ENCODE measurements at regions not wholly inside any gene's neighbourhood (a gene's known extent, or its start where the extent isn't known, plus 50 kb on each side); places are given as distances from the start of the nearest gene placed in this dataset.
"Not testable (repeated sequence)": the region's sequence is repeated elsewhere in the genome, so short reads cannot be mapped to it uniquely, and the experiment has no call there.

GRCh38 chr5:82583331-82583730 lies 305.2 kb upstream of the RPS23 start:
- POLR2A ChIA-PET; H3K27ac ChIP-seq (ENCODE audit: extremely low read depth, low read depth, low read length); CTCF ChIA-PET (ENCODE audit: low intra/inter-chr PET ratio); H3K9me1 ChIP-seq (ENCODE audit: control insufficient read depth, insufficient read depth, low read length); H3K79me2 ChIP-seq (ENCODE audit: control insufficient read depth, insufficient read depth, low read length); H4K20me1 ChIP-seq (replicated peaks; ENCODE audit: control insufficient read depth, insufficient read depth, low read length); H3K27me3 ChIP-seq (ENCODE audit: control insufficient read depth in 2 of 2, insufficient read depth in 2 of 2, low read length in 2 of 2); H3K9me3 ChIP-seq (replicated peaks; ENCODE audit: control insufficient read depth, insufficient read depth, low read depth, low read length); FAIRE-seq; H3K4me3 ChIP-seq; BruUV-seq (replicated peaks); DNase-seq (ENCODE audit: extremely low read depth in 1 of 4, low spot score in 3 of 4); H3K4me1 ChIP-seq (replicated peaks in 1 of 2; ENCODE audit: control insufficient read depth in 2 of 2, insufficient read depth in 2 of 2, low read length in 2 of 2); ATAC-seq; in situ Hi-C loops (cut with MboI); intact Hi-C loops (cut with micrococcal nuclease); H3K36me3 ChIP-seq (ENCODE audit: control insufficient read depth, insufficient read depth, low read length); H2AFZ ChIP-seq (ENCODE audit: low read depth, low read length); H3K9ac ChIP-seq (ENCODE audit: insufficient read depth in 1 of 2, low read depth in 2 of 2, low read length in 2 of 2); H3K4me2 ChIP-seq (ENCODE audit: insufficient read depth, low read length): not testable (repeated sequence)
- 8% methylated on average over 6 of the region's 6 CpGs for WGBS (ENCODE audit: insufficient coverage, low coverage, missing lambda C conversion rate)

- no peak overlapping the region for H3K9ac ChIP-seq (ENCODE audit: insufficient read depth in 1 of 2, low read depth in 2 of 2, low read length in 2 of 2)
- ATAC-seq (no peak), FAIRE-seq (no peak), DNase-seq (ENCODE audit: extremely low read depth in 1 of 4, low spot score in 3 of 4) (no peak)
- no peaks in the 10 kb centered on the region for H3K27me3 ChIP-seq (ENCODE audit: control insufficient read depth in 2 of 2, insufficient read depth in 2 of 2, low read length in 2 of 2)
- in situ Hi-C loops (cut with MboI) (no loop called here), intact Hi-C loops (cut with micrococcal nuclease) (no loop called here)
- ChIA-PET CTCF (ENCODE audit: low intra/inter-chr PET ratio) (no interaction called here), POLR2A (no interaction called here)
- H4K20me1 ChIP-seq (replicated peaks; ENCODE audit: control insufficient read depth, insufficient read depth, low read length), result no peaks in the 10 kb centered on the region
- 11% methylated on average over 1 of the region's 1 CpG for WGBS (ENCODE audit: insufficient coverage, low coverage, missing lambda C conversion rate)
- H3K27ac ChIP-seq (ENCODE audit: extremely low read depth, low read depth, low read length), result no peak overlapping the region
- BruUV-seq (replicated peaks), result no TSS peak
- H3K79me2 ChIP-seq (ENCODE audit: control insufficient read depth, insufficient read depth, low read length), result no peaks in the 10 kb centered on the region
- H3K9me1 ChIP-seq (ENCODE audit: control insufficient read depth, insufficient read depth, low read length), result no peaks in the 10 kb centered on the region
- no peaks in the 10 kb centered on the region for H3K9me3 ChIP-seq (replicated peaks; ENCODE audit: control insufficient read depth, insufficient read depth, low read depth, low read length)
- H3K4me2 ChIP-seq (ENCODE audit: insufficient read depth, low read length), result no peak overlapping the region
- no peak overlapping the region for H2AFZ ChIP-seq (ENCODE audit: low read depth, low read length)
- H3K36me3 ChIP-seq (ENCODE audit: control insufficient read depth, insufficient read depth, low read length), result no peaks in the 10 kb centered on the region
- no peak overlapping the region for H3K4me3 ChIP-seq
- H3K4me1 ChIP-seq (replicated peaks in 1 of 2; ENCODE audit: control insufficient read depth in 2 of 2, insufficient read depth in 2 of 2, low read length in 2 of 2), result no peaks in the 10 kb centered on the region
- TF ChIP-seq BRF2 (IDR thresholded peaks at IDR 0.05; ENCODE audit: borderline replicate concordance, insufficient read depth, insufficient read length) (no peak), CBX5 (IDR thresholded peaks at IDR 0.05; ENCODE audit: borderline replicate concordance, low read depth) (no peak), EHMT2 (IDR thresholded peaks at IDR 0.05) (no peak), ZBTB11 (CRISPR knock-in tag; IDR thresholded peaks at IDR 0.05) (no peak), SMAD1 (IDR thresholded peaks at IDR 0.05; ENCODE audit: low read depth, low read length, partially characterized antibody) (no peak), U2AF2 (optimal IDR thresholded peaks at IDR 0.05; ENCODE audit: low read depth, low read length) (no peak), GATAD2B (IDR thresholded peaks at IDR 0.05; ENCODE audit: borderline replicate concordance) (no peak), TAF7 (tag; IDR thresholded peaks at IDR 0.05) (no peak), ZNF274 (IDR thresholded peaks at IDR 0.05; ENCODE audit: borderline replicate concordance, low read depth, low read length) (no peak), CHD4 (IDR thresholded peaks at IDR 0.05; ENCODE audit: insufficient read depth, insufficient replicate concordance, low read depth, low read length, poor library complexity, severe bottlenecking) (no peak), FOXM1 (IDR thresholded peaks at IDR 0.05; ENCODE audit: low read depth) (no peak), FOXM1 (CRISPR knock-in tag; IDR thresholded peaks at IDR 0.05; ENCODE audit: low read depth) (no peak), SMARCA5 (IDR thresholded peaks at IDR 0.05) (no peak)
Observed at GRCh38 chr5:82564963-82565362, 286.8 kb upstream of the RPS23 start.
